ENCODE measurements at regions not wholly inside any gene's neighbourhood (a gene's known extent, or its start where the extent isn't known, plus 50 kb on each side); places are given as distances from the start of the nearest gene placed in this dataset.
"Not testable (repeated sequence)": the region's sequence is repeated elsewhere in the genome, so short reads cannot be mapped to it uniquely, and the experiment has no call there.

DNA sequence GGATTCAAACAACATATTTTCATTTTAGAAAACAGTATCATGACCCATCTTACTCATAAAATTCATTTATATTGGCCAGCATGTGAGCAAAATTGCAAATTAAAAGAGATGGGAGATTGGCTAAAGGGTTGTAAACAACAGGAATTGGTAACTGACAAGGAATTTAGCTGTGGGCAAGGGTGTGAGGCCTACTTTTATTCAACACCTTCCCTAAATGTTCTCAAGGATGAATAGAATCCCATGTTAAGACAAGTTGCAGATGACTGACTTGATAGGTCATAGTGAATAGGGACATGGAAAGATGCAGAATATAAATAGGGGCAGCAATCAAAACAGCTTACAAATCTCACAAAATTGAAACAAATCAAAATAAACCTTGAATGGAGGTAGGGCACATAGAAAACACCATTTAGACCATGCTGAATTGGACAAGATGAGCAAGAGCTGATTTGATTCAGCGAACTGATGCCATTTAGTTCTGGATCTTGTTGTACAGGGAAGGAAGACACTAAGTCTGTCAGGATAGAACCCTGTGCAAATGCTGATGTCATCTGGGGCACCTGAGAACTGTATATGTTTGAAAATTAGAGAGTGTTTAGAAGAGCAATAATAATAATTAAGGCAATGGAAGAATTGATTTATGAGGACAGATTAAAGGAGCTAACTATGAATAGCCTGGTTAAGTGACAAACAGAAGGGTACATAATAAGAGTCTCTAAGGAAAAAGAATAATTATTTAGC is 509.7 kb downstream of the ZEB2 start:
- in situ Hi-C loops (cut with HindIII; ENCODE audit: low sequenced_read_pairs), result no loop called here
- no peak for DNase-seq (ENCODE audit: low spot score)

DNA sequence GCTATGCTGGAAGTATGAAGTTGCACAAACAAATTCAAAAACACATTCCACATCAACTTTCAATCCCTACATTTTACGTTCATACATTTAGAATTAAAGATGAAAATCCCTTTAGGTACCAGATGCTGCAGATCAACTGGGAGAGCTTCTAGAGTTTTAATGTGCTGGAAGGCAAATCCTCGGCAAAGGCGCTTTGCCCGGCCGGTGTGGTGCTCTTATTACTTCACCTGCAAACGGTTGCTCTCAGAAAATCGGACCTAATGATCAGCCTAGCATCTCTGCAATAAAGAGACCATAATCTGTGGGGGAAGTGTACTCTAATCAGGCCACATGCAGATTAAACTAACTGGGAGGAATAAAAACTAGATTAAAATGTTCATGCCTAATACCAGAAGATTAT is 513.8 kb downstream of the ZEB2 start:
- in situ Hi-C loops (cut with HindIII; ENCODE audit: low sequenced_read_pairs), result no loop called here
- DNase-seq (ENCODE audit: low spot score), result no peak

DNA sequence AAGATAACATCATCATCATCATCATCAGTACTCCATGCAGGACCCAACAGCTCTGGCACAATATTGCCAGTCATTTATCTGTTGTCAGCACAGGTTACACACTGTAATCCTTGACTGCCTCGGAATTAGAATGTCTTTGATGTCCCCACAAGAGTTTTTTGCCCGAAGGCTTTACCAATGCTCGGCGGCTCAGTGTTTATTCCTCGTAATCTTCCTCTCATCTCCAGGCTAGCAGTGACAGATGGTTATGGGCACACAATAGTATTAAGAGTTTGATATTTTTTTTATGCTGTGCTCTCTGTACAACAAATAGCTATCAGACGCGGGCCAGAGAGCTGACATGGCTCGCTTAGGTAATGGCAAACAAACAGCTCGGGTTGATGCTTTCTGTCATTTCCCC is 515.2 kb downstream of the ZEB2 start:
- DNase-seq (ENCODE audit: low spot score), result peak; percentile 36
- in situ Hi-C loops (cut with HindIII; ENCODE audit: low sequenced_read_pairs), result no loop called here

DNA sequence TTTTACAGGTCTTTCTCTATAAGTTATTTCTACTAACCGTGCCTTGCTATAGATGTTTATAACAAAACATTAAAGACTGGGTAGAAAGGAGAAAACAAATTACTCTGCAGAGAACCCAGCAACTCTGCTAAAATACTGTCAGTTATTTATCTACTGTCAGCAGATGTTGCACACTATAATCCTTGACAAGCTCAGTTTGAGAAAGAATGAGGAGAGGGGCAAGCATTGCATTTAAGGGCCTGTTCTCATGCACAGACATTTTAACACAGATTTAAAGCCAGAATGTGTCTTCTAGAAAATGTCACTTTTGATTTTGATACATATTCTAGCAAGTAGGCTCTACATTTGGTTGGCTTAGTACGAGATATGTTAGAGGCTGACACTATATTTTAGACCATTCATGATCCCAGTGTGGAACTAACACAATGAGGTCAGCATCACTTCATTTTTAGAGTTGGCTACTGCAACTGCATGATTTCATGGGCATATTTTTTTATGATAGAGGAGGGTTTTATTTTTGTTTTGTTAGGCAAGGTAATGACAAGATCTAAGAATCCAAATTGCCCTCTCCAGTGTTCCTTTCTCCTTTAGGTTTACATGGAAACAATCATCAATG is 516.4 kb downstream of the ZEB2 start:
- in situ Hi-C loops (cut with HindIII; ENCODE audit: low sequenced_read_pairs), result no loop called here
- DNase-seq (ENCODE audit: low spot score), result no peak

DNA sequence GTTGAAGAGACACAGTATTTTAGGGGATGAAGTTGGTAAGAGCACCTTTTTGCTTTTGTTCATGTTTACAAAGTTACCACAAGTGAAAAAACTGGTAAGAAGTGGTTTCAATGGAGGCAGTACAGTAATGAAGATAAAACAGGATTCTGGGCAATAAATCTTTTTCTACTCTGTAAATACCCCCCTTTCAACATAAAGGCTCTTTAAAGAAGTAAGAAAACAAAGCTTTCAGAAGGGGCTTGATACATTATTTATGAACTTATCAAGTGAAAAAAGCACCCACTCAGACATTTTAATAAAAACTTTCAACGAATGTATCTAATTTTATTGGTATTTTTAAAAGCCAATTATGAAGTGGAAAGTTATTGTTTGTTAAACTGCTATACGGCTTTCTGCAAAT is 522.9 kb downstream of the ZEB2 start:
- in situ Hi-C loops (cut with HindIII; ENCODE audit: low sequenced_read_pairs), result no loop called here
- DNase-seq (ENCODE audit: low spot score), result no peak

DNA sequence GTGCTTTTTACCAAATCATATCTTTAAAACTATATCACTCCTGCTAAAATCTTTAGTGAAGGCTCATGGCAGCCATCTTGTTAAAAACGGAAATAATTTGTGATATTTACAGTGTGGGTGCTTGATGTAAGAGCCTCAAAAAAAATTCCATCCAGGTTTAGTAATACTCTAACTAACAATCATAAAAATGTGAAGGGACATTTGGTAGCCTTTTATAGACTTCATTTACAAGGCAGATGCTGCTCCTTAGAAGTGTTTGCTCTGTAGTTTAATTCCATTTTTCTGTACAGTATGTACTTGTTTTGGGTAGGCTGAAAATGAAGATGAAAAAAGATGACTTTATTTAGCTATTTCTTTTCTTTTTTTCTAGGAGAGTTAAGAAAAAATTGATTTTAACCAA is 525.0 kb downstream of the ZEB2 start:
- in situ Hi-C loops (cut with HindIII; ENCODE audit: low sequenced_read_pairs), result no loop called here
- DNase-seq (ENCODE audit: low spot score), result no peak

DNA sequence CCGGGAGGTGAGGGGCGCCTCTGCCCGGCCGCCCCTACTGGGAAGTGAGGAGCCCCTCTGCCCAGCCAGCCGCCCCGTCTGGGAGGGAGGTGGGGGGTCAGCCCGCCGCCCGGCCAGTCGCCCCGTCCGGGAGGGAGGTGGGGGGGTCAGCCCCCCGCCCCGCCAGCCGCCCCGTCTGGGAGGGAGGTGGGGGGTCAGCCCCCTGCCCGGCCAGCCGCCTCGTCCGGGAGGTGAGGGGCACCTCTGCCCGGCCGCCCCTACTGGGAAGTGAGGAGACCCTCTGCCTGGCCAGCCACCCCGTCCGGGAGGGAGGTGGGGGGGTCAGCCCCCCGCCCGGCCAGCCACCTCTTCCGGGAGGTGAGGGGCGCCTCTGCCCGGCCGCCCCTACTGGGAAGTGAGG is 528.3 kb downstream of the ZEB2 start:
- DNase-seq (ENCODE audit: low spot score); in situ Hi-C loops (cut with HindIII; ENCODE audit: low sequenced_read_pairs): not testable (repeated sequence)

DNA sequence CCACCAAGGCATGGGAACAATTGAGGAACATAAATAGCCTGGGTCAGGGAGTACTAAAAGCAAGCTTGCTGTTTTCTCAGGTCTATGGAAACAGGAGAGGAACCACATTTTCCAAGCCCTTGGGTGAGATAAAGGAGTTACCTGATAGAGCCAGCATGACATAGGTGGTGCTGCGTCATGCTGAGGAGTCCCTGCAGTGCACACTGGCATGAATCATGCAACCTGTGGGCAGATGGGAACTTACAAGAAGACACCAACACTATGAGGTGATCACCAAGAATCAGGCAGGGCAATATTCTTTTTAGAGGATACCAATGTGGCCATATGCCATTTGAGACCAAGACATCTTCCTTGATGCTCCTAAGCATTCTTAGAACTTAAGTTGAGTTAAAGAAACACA is 531.8 kb downstream of the ZEB2 start:
- DNase-seq (ENCODE audit: low spot score), result no peak
- in situ Hi-C loops (cut with HindIII; ENCODE audit: low sequenced_read_pairs), result no loop called here

DNA sequence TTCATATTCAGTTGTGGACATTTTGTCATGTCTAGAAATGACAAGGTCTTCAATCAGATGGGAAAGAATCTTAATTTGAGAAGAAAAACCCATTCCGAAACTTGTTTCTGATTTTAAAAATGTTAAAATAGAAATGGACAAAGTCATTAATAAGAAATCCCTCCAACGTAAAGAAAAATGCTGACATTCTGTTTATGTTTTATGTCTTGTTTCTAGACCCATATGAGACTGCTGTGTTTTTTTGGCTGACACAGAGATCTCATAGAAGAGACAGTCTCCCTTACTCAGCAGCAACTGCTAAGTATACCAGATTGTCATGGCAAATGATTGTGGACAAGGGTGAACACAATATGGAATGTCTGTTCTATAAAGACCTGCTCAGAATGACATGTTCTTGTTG is 538.5 kb downstream of the ZEB2 start:
- no peak for DNase-seq (ENCODE audit: low spot score)
- in situ Hi-C loops (cut with HindIII; ENCODE audit: low sequenced_read_pairs), result no loop called here

DNA sequence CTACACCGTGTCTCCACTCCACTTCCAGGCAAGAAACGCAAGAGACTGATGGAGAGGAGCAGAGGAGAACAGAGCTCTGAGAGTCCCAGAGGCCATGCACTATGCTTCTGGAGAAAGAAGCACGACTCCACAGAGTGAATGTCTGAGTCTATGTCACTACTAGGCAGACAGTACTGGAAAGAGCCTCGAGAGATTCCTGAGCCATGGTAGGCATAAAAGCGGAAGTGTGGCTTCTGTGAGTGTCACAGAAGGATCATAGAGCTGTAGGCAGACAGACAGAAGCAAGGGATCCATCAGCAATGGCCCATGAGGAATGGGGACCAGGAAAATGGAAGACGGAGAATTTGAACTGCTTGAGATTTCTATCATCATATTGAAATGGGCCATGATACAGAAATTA is 542.6 kb downstream of the ZEB2 start:
- in situ Hi-C loops (cut with HindIII; ENCODE audit: low sequenced_read_pairs), result no loop called here
- no peak for DNase-seq (ENCODE audit: low spot score)

DNA sequence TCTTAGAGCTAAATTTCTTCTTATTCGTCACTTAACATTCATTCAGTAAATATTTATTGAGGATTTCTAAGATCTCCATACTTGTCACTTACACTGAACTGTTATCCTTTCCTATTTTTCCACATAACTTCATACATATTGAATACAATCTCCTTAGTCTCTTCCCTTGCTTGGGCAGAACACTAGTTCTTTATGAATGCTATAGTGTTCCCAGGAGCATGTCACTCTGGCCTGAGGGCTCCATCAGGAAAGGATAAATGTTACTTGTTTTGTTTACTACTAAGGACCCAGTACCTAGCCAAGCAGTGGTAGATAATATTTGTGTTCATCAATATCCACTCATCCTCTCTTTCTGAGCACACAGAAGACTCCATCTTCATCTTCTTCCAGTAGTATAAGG is 544.7 kb downstream of the ZEB2 start:
- no peak for DNase-seq (ENCODE audit: low spot score)
- in situ Hi-C loops (cut with HindIII; ENCODE audit: low sequenced_read_pairs), result no loop called here

DNA sequence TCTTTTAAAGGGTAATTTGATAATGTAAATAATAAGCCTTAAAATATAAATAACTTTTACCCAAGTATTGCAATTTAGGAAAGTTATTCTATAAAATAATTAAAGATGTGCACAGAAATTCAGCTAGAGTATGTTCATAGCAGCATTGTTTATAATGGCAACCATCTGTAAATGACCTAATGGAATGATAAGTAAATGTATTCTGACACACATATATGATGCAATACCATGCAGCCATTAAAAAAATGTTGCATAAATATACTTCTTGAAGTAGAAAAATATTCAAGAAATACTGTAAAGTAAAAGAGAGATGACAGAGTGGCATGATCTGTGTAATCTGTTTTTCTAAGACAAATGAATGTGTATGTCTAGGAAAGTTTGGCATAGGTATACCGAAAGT is 545.7 kb downstream of the ZEB2 start:
- in situ Hi-C loops (cut with HindIII; ENCODE audit: low sequenced_read_pairs), result no loop called here
- DNase-seq (ENCODE audit: low spot score), result no peak

DNA sequence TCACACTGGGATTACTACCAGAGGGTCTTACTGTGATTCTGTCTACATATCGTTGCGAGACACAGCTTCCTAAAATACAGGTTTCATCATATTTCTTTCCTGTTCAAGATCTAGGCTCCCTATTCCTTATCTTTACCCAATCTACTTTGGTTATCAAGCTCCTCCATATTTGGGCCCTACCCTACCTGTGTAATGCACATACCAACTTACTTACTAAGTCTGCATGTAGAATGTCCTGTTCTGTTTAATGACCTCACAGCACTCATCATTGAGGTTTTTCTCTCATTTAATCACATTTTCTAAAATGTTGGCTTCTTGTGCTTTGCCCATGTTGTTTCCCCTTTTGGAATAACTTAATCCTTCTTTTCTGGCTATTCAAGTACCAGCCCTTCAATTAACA is 551.1 kb downstream of the ZEB2 start:
- DNase-seq (ENCODE audit: low spot score), result no peak
- in situ Hi-C loops (cut with HindIII; ENCODE audit: low sequenced_read_pairs), result no loop called here

DNA sequence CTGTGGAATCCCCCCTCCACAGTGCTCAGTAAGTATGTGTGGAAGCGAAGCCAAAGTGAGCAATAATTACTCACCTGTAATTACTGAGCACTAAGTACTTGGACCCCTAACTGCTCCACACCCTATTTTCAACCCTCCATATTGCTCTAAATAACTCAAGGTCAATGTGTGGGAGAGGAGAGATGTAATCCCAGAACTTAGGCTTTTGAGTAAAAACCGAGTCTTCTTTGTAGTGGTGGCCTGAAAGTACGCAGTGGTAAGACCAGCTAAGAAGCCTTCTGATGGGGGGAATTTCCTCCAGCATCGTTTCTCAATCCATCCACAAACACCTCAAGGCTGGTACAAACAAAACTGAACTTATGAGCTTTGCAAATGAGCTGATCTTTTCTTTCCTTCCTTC is 551.6 kb downstream of the ZEB2 start:
- no peak for DNase-seq (ENCODE audit: low spot score)
- in situ Hi-C loops (cut with HindIII; ENCODE audit: low sequenced_read_pairs), result no loop called here

DNA sequence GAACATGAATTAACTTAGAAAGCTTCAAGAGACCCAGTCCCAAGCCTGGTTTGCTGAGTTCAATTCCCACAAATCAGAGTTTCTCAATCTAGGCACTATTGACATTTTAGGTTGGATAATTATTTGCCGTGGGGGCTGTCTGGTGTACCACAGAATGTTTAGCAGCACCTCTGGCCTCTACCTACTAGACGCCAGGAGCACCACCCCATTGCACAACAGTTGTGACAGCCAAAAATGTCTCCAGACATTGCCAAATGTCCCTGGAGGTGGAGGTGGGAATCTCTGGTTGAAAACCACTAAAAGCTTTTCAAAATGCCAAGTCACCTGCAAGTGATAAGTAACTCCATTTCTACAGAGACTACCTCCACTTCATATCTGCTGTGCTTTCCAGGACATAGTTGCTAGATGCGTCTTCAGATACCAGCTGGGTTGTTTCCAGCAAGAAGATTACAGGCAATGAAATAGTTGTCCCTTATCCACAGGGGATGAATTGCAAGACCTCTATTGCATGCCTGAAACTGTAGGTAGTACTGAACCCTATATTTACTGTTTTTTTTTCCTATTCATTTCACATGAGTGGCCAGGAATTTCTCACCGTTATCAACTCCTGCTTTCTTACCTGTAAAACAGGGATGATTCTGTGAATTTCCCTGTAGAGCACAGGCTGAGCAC is 554.3 kb downstream of the ZEB2 start:
- no peak for DNase-seq (ENCODE audit: low spot score)
- in situ Hi-C loops (cut with HindIII; ENCODE audit: low sequenced_read_pairs), result no loop called here

DNA sequence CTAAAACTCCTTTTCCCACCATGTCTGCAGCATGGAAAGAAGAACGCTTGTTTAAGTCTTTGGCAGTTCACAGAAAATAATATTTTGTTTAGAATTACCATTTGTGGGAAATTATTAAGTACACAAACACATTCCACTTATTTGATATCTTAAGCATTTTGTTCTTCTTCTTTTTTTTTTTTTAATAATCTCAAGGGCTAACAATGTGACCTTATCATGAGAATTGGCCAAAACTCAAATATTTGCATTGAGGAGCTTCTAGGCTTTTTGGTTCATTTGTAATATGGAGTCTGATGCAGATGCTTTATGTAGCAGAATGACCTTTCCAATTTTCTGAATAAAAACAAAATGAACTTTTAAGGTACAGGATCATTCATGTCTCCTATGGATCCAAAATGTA is 555.0 kb downstream of the ZEB2 start:
- no peak for DNase-seq (ENCODE audit: low spot score)
- in situ Hi-C loops (cut with HindIII; ENCODE audit: low sequenced_read_pairs), result no loop called here

DNA sequence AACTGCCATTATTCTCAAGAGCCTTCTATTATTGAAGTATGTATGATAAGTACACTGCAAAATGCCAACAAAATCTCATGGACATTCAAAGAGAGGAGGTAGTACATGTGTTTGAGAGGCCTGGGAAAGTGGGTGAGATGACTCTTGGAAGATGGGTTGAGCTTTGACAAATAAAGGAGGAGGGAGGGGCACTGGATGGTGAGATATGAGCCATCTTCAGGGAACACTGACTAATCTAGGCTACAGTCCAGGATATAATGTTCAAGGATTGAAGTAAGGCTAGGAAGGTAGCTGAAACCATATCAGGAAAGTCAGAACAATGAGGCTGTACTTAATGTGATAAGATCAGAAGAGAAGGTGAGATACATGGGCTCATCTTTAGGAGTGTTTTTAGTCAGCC is 559.7 kb downstream of the ZEB2 start:
- in situ Hi-C loops (cut with HindIII; ENCODE audit: low sequenced_read_pairs), result no loop called here
- DNase-seq (ENCODE audit: low spot score), result no peak

DNA sequence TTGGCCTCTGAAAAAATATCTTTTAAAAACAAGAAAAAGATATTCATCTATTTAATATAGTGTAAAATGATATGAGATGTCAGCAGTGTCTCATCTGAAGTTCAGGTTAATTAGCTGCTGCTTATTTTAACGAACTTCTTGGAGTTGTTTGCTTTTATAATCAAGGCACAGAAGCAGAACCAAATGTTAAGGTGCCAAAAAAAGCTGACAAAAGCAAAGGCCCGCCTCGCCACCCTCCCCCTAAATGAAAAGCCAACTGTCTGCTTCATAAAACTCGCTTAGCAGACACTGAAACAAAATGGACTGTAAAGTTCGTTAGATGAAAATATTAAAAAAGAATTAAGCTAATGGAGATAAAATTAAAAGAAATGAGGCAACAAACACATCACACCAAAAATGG is 562.6 kb downstream of the ZEB2 start:
- DNase-seq (ENCODE audit: low spot score), result no peak
- in situ Hi-C loops (cut with HindIII; ENCODE audit: low sequenced_read_pairs), result no loop called here

DNA sequence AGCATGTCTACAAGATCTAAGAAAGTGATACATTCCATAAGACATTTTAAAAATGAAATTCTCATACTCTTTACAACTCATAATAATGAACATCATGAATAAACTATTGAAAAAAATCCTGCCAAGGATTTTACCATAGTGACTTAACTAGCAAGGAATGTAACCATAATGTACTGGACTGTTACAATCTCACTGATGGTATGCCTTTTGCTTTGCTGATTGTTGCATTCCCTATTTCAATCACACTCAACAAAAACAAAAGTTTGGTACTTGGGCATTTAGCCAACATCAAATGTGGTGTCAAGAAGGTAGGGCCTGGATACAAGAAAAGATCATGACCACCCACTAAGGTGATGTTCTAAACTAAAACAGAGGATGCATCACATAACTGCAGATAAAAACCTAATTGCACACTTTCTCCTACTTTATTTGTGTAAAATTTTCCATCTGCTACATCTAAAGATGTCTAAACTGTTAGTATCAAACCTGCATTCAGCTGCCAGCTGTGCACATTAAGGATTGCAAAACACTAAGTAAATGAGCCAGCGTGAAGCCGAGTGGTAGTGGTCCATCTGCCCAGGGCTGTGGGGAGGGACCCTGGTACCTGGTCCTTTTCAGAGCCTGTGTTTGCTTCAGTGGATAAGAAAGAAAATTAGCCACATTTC is 564.4 kb downstream of the ZEB2 start:
- in situ Hi-C loops (cut with HindIII; ENCODE audit: low sequenced_read_pairs), result no loop called here

DNA sequence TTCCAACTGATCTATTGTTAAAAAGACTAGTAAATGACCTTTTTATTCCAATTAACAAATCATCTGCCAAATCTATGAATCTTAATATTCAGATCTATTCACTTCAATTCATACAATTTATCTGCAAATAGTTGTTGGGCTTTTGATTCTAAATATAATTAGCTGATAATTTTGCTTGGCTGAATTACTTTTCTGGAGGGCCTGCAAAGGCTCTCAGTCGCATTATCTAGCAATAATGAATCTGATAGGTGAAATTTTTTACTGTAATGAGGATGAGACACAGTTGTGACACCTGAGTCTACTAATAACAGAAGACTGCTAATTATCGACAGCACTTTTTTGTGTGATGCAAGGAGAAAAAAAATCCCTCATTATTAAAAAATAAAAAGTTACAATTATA is 565.1 kb downstream of the ZEB2 start:
- DNase-seq (ENCODE audit: low spot score), result no peak
- in situ Hi-C loops (cut with HindIII; ENCODE audit: low sequenced_read_pairs), result no loop called here

More for the DNA sequence above, 564.4 kb downstream of the ZEB2 start:
- no peak for DNase-seq (ENCODE audit: low spot score)

Measured in G401 (cell line).